ENCODE measurements at regions not wholly inside any gene's neighbourhood (a gene's known extent, or its start where the extent isn't known, plus 50 kb on each side); places are given as distances from the start of the nearest gene placed in this dataset.

- no peak overlapping the region for H3K4me3 ChIP-seq (IDR thresholded peaks at IDR 0.05; ENCODE audit: insufficient read depth, low read depth, low read length)
- no peaks in the 10 kb centered on the region for H3K79me2 ChIP-seq (ENCODE audit: insufficient read depth, low read depth)
- H3K9ac ChIP-seq = no peak overlapping the region
- H3K27me3 ChIP-seq (ENCODE audit: insufficient read depth, low read depth) = no peaks in the 10 kb centered on the region
- no peaks in the 10 kb centered on the region for H3K4me1 ChIP-seq (ENCODE audit: low read depth, poor library complexity, severe bottlenecking)
- no peaks in the 10 kb centered on the region for H3K36me3 ChIP-seq (ENCODE audit: insufficient read depth)
- H4K20me1 ChIP-seq (ENCODE audit: insufficient read depth) = no peaks in the 10 kb centered on the region
- H2AFZ ChIP-seq (ENCODE audit: low read depth) = no peak overlapping the region
- H3K27ac ChIP-seq = no peak overlapping the region
- no peak overlapping the region for H3K4me2 ChIP-seq
- TF ChIP-seq CTCF (conservative IDR thresholded peaks at IDR 0.05; ENCODE audit: low read depth, low read length) = no peak
These were observed 1534.6 kb upstream of the AGA start for GRCh38 chr4:178976861-178977260.

GRCh38 chr4:178993306-178993705 lies 1551.1 kb upstream of the AGA start:
- Histone ChIP-seq H3K79me2 (ENCODE audit: insufficient read depth, low read depth) (no peaks in the 10 kb centered on the region), H2AFZ (ENCODE audit: low read depth) (no peak overlapping the region), H3K27me3 (ENCODE audit: insufficient read depth, low read depth) (no peaks in the 10 kb centered on the region), H3K27ac (no peak overlapping the region), H3K4me3 (IDR thresholded peaks at IDR 0.05; ENCODE audit: insufficient read depth, low read depth, low read length) (no peak overlapping the region), H4K20me1 (ENCODE audit: insufficient read depth) (no peaks in the 10 kb centered on the region), H3K4me2 (no peak overlapping the region), H3K36me3 (ENCODE audit: insufficient read depth) (no peaks in the 10 kb centered on the region), H3K9ac (no peak overlapping the region), H3K4me1 (ENCODE audit: low read depth, poor library complexity, severe bottlenecking) (no peaks in the 10 kb centered on the region)
- TF ChIP-seq CTCF (conservative IDR thresholded peaks at IDR 0.05; ENCODE audit: low read depth, low read length) = no peak

GRCh38 chr4:179001918-179002317 lies 1559.7 kb upstream of the AGA start:
- Histone ChIP-seq H3K9ac (no peak overlapping the region), H3K27ac (no peak overlapping the region), H3K79me2 (ENCODE audit: insufficient read depth, low read depth) (no peaks in the 10 kb centered on the region), H3K4me1 (ENCODE audit: low read depth, poor library complexity, severe bottlenecking) (no peaks in the 10 kb centered on the region), H3K4me2 (no peak overlapping the region), H3K27me3 (ENCODE audit: insufficient read depth, low read depth) (no peaks in the 10 kb centered on the region), H4K20me1 (ENCODE audit: insufficient read depth) (no peaks in the 10 kb centered on the region), H3K4me3 (IDR thresholded peaks at IDR 0.05; ENCODE audit: insufficient read depth, low read depth, low read length) (no peak overlapping the region), H3K36me3 (ENCODE audit: insufficient read depth) (no peaks in the 10 kb centered on the region), H2AFZ (ENCODE audit: low read depth) (no peak overlapping the region)
- no peak for TF ChIP-seq CTCF (conservative IDR thresholded peaks at IDR 0.05; ENCODE audit: low read depth, low read length)

GRCh38 chr4:179007755-179008154 lies 1565.5 kb upstream of the AGA start:
- Histone ChIP-seq H4K20me1 (ENCODE audit: insufficient read depth) (no peaks in the 10 kb centered on the region), H3K27ac (no peak overlapping the region), H3K4me3 (IDR thresholded peaks at IDR 0.05; ENCODE audit: insufficient read depth, low read depth, low read length) (no peak overlapping the region), H3K4me1 (ENCODE audit: low read depth, poor library complexity, severe bottlenecking) (no peaks in the 10 kb centered on the region), H3K36me3 (ENCODE audit: insufficient read depth) (no peaks in the 10 kb centered on the region), H3K4me2 (no peak overlapping the region), H3K79me2 (ENCODE audit: insufficient read depth, low read depth) (no peaks in the 10 kb centered on the region), H2AFZ (ENCODE audit: low read depth) (no peak overlapping the region), H3K27me3 (ENCODE audit: insufficient read depth, low read depth) (no peaks in the 10 kb centered on the region), H3K9ac (no peak overlapping the region)
- no peak for TF ChIP-seq CTCF (conservative IDR thresholded peaks at IDR 0.05; ENCODE audit: low read depth, low read length)

- Histone ChIP-seq H3K36me3 (ENCODE audit: insufficient read depth) (no peaks in the 10 kb centered on the region), H3K79me2 (ENCODE audit: insufficient read depth, low read depth) (no peaks in the 10 kb centered on the region), H3K9ac (no peak overlapping the region), H3K27me3 (ENCODE audit: insufficient read depth, low read depth) (no peaks in the 10 kb centered on the region), H4K20me1 (ENCODE audit: insufficient read depth) (no peaks in the 10 kb centered on the region), H3K27ac (no peak overlapping the region), H3K4me3 (IDR thresholded peaks at IDR 0.05; ENCODE audit: insufficient read depth, low read depth, low read length) (no peak overlapping the region), H3K4me2 (no peak overlapping the region), H3K4me1 (ENCODE audit: low read depth, poor library complexity, severe bottlenecking) (no peaks in the 10 kb centered on the region), H2AFZ (ENCODE audit: low read depth) (no peak overlapping the region)
- TF ChIP-seq CTCF (conservative IDR thresholded peaks at IDR 0.05; ENCODE audit: low read depth, low read length) = no peak
These were observed 1575.3 kb upstream of the AGA start for GRCh38 chr4:179017581-179017980.

Measured in KMS-11 (cell line).